GM12878 (cell line): ENCODE measurements at regions not wholly inside any gene's neighbourhood (a gene's known extent, or its start where the extent isn't known, plus 50 kb on each side); places are given as distances from the start of the nearest gene placed in this dataset.

Experiments used
- ATAC-seq: fragments of 200-7000 bp; cut with Tn5 transposase; 3 replicates; pipeline ENCODE4 v1.9.1; 2020; ENCODE audit warnings: mild to moderate bottlenecking, moderate library complexity
- BruUV-seq: library from RNA; stranded (reverse); fragments of 400-500 nt; replicated peaks from 2 replicates; lab custom pipeline; 2021; lab: Mats Ljungman, UMichigan
- CTCF ChIA-PET: fragments of 300-600 bp; sonication (Branson Sonifier 250); formaldehyde crosslinking; extraction: SDS; loops from one replicate; lab custom pipeline; 2021; ENCODE audit warnings: inconsistent platforms; lab: Yijun Ruan, JAX
- POLR2A ChIA-PET: fragments of 350-600 bp; formaldehyde crosslinking; extraction: SDS; loops from one replicate; lab custom pipeline; 2021; ENCODE audit warnings: inconsistent platforms; lab: Charles Lee
- RAD21 ChIA-PET: fragments of 300-600 bp; sonication (Branson Sonifier 250); formaldehyde crosslinking; loops from one replicate; lab custom pipeline; 2023; ENCODE audit warnings: antibody characterized with exemption; ENCODE audit not compliant: unreplicated experiment; lab: Charles Lee
- SMC1A ChIA-PET: fragments of 300-600 bp; sonication (Branson Sonifier 250); formaldehyde crosslinking; loops from one replicate; lab custom pipeline; 2023; ENCODE audit not compliant: unreplicated experiment, uncharacterized antibody; lab: Charles Lee
- DNase-seq: peaks from one replicate; pipeline ENCODE4 v3.0.0-alpha.2; 2011; ENCODE audit warnings: low read depth, low spot score
- FAIRE-seq: peaks from 3 replicates; lab custom pipeline; 2011; peaks lifted over from hg19 to GRCh38; lab: Jason Lieb, UNC
- H2AFZ ChIP-seq: 2 replicates; pipeline ENCODE4 v1.6.0; 2011; ENCODE audit warnings: low read depth, low read length, control low read depth; ENCODE audit not compliant: control insufficient read depth
- H3K27ac ChIP-seq: 2 replicates; pipeline ENCODE4 v1.5.1; 2011; ENCODE audit warnings: control low read depth; ENCODE audit not compliant: control insufficient read depth, insufficient read depth
- H3K27me3 ChIP-seq, 2 experiments: replicated peaks in 1 of 2; 2 replicates each; pipeline versions ENCODE4 v1.6.0 to v1.6.1; 2011; ENCODE audit warnings: low read length in 1 of 2; ENCODE audit not compliant: control insufficient read depth in 2 of 2, insufficient read depth in 2 of 2
- H3K36me3 ChIP-seq, 2 experiments: 2 replicates each; pipeline ENCODE4 v1.5.1; 2011; ENCODE audit warnings: low read length in 1 of 2; ENCODE audit not compliant: control insufficient read depth in 2 of 2, insufficient read depth in 2 of 2
- H3K4me1 ChIP-seq: 2 replicates; pipeline ENCODE4 v1.6.1; 2011; ENCODE audit warnings: mild to moderate bottlenecking, low read length, moderate library complexity, mixed read lengths; ENCODE audit not compliant: control insufficient read depth, insufficient read depth
- H3K4me2 ChIP-seq: 2 replicates; pipeline ENCODE4 v1.6.0; 2011; ENCODE audit warnings: control low read depth; ENCODE audit not compliant: control insufficient read depth, insufficient read depth
- H3K4me3 ChIP-seq: fragments of 200-600 bp; sonication (generic); 2 replicates; pipeline ENCODE4 v1.5.1; 2016
- H3K79me2 ChIP-seq: 2 replicates; pipeline ENCODE4 v1.6.0; 2011; ENCODE audit warnings: low read length; ENCODE audit not compliant: control insufficient read depth, insufficient read depth
- H3K9ac ChIP-seq: 2 replicates; pipeline ENCODE4 v1.8.0; 2011; ENCODE audit warnings: low read length, control low read depth, mixed read lengths; ENCODE audit not compliant: control insufficient read depth, insufficient read depth
- H3K9me3 ChIP-seq: replicated peaks from 3 replicates; pipeline ENCODE4 v1.5.1; 2011; ENCODE audit warnings: mild to moderate bottlenecking, low read length; ENCODE audit not compliant: control insufficient read depth, insufficient read depth
- H4K20me1 ChIP-seq: 2 replicates; pipeline ENCODE4 v1.6.0; 2011; ENCODE audit not compliant: control insufficient read depth, insufficient read depth
- DPF2 ChIP-seq: fragments of 450-650 bp; IDR thresholded peaks from 2 replicates; pipeline ENCODE4 v1.6.1; 2017; ENCODE audit warnings: mild to moderate bottlenecking
- ESRRA ChIP-seq: IDR thresholded peaks from 2 replicates; pipeline ENCODE4 v1.6.1; 2012; ENCODE audit warnings: mild to moderate bottlenecking, low read length, improper control_type of control experiment
- IRF3 ChIP-seq: fragments of 450-650 bp; IDR thresholded peaks from 2 replicates; pipeline ENCODE4 v1.6.1; 2014; ENCODE audit warnings: mild to moderate bottlenecking
- RCOR1 ChIP-seq: conservative IDR thresholded peaks from 2 replicates; pipeline ENCODE4 v1.6.1; 2012; ENCODE audit warnings: low read depth, low read length, improper control_type of control experiment
- SMAD5 ChIP-seq: IDR thresholded peaks from 2 replicates; pipeline ENCODE4 v1.6.1; 2016; ENCODE audit warnings: antibody characterized with exemption, low read depth
- SMARCA5 ChIP-seq: fragments of 450-650 bp; IDR thresholded peaks from 2 replicates; pipeline ENCODE4 v1.6.1; 2017; ENCODE audit warnings: mild to moderate bottlenecking
- SP1 ChIP-seq: IDR thresholded peaks from one replicate; pipeline ENCODE4 v1.6.1; 2011; ENCODE audit warnings: low read depth, low read length
- TCF3 ChIP-seq: IDR thresholded peaks from 2 replicates; pipeline ENCODE4 v1.6.1; 2012; ENCODE audit warnings: low read depth, mild to moderate bottlenecking, low read length, borderline replicate concordance; ENCODE audit not compliant: insufficient read depth
- ZBTB40 ChIP-seq: fragments of 450-650 bp; IDR thresholded peaks from 2 replicates; pipeline ENCODE4 v1.6.1; 2016; ENCODE audit warnings: mild to moderate bottlenecking, moderate library complexity, borderline replicate concordance
- WGBS: methylation state at CpG from one replicate; pipeline ENCODE4 v1.1.6; 2016; ENCODE audit warnings: low lambda C conversion rate; ENCODE audit not compliant: insufficient replicate concordance, insufficient coverage; ENCODE audit errors: missing lambda C conversion rate; 5-methylcytosine and 5-hydroxymethylcytosine counted together
- in situ Hi-C: fragments of 300-500 bp; cut with MboI; formaldehyde crosslinking; loops from 9 replicates; pipeline ENCODE4 v1.14.3; 2018; ENCODE audit warnings: mixed read lengths
- intact Hi-C: fragments of 100-400 bp; cut with micrococcal nuclease; formaldehyde crosslinking; loops from one replicate; pipeline ENCODE4 v1.14.2; 2022; ENCODE audit not compliant: unreplicated experiment

GRCh38 chr18:5639131-5639530 lies 95.3 kb upstream of the EPB41L3 start:
- ChIA-PET CTCF (no interaction called here), SMC1A (no interaction called here), POLR2A (no interaction called here), RAD21 (no interaction called here)
- Histone ChIP-seq H3K79me2 (no peaks in the 10 kb centered on the region), H3K4me1 (no peaks in the 10 kb centered on the region), H3K4me2 (no peak overlapping the region), H3K4me3 (no peak overlapping the region), H3K9me3 (no peaks in the 10 kb centered on the region), H2AFZ (no peak overlapping the region), H3K27me3 (no peaks in the 10 kb centered on the region; a peak in 1 of 4 replicates), H3K36me3 (no peaks in the 10 kb centered on the region), H4K20me1 (no peaks in the 10 kb centered on the region), H3K27ac (no peak overlapping the region), H3K9ac (no peak overlapping the region)
- DNase-seq (no peak), ATAC-seq (no peak), FAIRE-seq (no peak)
- intact Hi-C loops = no loop called here
- TF ChIP-seq ESRRA (no peak), IRF3 (no peak), SMAD5 (no peak), SP1 (no peak), SMARCA5 (no peak), TCF3 (no peak), RCOR1 (no peak), ZBTB40 (no peak), DPF2 (no peak)
- WGBS = 2% methylated on average over 2 of the region's 2 CpGs
- no TSS peak for BruUV-seq
- in situ Hi-C loops = no loop called here
